ENCODE measurements at regions not wholly inside any gene's neighbourhood (a gene's known extent, or its start where the extent isn't known, plus 50 kb on each side); places are given as distances from the start of the nearest gene placed in this dataset.

DNA sequence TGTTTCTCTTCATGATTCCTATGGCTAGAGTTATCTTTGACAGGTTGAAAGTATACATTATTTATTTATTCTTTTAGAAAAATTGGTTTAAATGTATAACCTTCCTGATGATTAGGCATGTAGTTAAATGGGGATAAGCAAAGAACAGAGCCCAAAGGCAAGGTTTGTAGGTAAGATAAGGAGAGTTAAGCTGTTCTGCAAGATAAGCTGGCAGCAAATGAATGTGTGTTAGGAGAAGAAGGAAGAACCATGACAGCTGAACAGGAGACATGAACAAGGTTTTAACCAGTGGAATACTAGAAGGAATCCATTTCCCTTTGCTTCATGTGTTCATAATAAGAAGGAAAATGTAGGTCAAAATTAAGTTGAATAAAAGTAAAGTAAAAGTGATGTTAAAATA is 1330.1 kb upstream of the USP15 start:
- DNase-seq = no peak

DNA sequence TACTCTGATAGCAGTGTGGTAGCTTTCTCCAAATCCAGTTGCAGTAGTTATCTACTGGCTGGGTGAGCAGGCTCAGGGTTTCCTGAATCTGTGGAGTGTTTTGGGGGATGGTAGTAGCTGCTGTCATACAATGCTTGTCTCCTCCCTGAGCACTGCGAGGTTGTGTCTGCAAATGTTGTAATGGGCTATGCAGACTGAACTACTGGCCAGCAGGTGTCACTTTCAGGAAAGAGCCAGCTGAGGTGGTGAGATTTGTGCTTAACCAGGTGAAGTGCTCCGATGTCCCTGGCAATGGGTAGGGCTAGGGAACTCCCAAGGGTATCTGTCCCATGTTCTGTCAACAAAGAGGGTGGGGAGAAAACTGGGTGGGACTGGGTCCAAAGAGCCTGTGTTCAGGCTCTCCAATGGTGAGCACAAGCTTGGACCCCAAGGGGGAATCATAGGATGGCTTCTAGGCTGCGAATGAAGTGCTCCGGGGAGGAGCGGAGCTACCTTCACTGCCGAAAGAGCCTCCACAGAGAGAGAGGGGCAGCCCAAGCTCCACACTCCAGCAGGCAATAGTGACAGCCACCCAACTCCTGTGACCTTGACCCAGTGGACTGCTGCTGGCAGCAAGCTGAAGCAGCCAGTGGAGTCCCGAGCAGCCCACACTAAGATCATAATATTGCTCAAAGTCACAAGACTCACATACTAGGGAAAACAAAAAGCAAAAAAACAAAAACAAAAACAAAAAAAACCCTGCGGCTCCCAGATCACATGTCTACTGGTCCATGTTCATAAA is 1324.0 kb upstream of the USP15 start:
- DNase-seq = no peak

DNA sequence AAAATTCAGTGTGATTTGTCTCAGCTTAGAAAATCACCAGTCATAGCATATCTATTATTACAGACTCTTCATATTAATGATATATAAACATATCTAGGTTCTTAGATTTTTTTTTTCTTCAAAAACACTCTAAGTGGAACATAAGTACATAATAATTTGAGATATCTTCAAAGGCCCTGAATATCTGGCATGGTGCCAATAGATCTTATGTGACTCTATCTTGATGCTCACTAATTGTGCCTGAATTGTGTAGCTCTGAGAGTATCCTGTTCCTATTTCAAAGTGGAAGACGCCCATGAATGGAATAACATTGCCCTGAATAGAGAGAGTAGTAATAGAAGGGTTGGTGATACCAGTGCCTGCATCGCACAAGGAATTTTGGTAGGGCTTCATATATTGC is 1312.7 kb upstream of the USP15 start:
- no peak for DNase-seq

DNA sequence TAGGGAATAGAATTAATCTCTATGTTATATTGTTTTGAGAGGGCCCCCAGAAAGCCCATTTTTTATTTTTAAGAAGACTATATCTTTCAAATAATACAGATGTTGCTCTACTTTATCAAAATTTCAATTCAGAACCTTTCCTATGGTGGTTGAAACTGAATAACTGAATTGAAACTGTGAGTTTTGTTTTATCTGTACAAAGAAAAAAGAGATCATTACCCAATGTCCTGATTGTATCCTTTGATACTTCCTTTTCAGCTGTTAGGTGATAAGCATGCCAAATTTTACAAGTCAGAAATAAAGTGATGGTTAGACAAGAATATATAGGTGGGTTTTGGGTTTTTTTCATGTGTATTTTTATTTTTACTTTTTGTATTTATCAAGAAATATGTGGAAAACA is 1293.1 kb upstream of the USP15 start:
- no peak for DNase-seq

DNA sequence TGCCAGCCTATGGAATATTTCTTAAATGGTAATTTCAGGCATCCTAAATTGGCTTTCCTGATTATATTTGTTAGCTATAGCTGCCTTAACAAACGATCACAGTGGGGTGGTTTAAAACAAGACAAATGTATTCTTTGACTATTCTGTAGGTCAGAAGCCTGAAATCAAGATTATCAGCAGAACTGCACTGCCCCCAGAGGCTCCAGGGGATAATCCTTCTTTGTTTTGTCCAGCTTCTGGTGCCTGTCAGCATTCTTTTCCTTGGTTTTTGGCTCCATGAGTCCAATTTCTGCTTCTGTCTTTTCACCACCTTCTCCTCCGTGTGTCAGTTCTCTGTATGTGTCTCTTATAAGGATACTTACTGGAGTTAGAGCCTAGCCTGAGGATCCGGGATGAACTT is 1282.2 kb upstream of the USP15 start:
- DNase-seq = no peak

DNA sequence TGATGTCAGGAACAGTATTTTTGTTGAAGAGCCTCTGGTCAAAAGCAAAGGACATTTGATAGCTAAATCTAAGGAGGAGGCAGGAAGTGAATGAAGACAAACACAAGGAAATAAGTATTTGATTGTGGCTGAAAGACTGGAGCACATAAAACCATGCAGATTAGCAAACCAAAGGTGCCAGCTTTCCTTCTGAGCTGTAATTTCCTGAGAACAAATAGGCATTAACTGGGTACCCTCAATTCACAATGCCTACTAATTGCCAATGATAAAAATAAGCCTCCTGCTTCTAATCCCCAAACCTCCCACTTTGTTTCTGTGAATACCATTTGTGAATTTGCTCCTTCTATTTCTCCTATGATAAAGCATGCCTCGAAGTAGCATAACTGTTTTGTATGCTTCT is 1279.6 kb upstream of the USP15 start:
- no peak for DNase-seq

DNA sequence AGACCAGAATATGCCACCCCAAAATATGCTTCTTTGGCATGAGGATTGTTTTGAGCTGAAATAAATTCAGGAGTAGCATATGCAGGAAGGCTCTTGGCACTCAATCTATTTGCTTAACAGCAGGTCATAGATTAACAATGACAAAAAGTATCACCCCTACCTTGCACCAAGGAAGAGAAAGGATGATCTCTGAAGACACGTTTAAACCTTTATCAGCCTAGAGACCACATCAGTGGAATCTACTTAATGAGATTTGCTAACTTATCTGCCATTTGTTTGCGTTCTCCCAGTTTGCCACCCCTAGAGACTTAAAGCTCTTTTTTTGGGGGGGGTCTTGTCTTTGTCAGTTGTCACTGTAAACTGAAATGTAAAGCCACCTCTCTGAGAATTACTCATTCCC is 1278.7 kb upstream of the USP15 start:
- DNase-seq = no peak

DNA sequence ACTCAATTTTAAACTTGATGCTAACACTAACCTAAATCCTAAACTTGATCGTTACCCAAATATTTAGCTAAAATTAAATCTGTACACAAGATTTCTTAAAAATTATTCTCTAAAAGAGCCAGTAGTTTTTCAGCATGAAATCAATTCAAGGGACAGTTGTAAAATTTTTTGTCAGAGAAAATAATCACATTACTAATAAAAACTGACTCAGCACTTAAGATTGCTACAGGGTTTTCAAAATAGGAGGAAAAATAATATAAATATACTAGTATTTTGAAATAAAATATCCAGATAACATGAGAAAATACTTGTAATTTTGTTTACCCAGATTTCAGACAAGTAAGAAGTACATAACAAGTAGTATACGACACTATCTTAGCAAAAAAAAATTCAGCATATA is 1268.1 kb upstream of the USP15 start:
- no peak for DNase-seq

DNA sequence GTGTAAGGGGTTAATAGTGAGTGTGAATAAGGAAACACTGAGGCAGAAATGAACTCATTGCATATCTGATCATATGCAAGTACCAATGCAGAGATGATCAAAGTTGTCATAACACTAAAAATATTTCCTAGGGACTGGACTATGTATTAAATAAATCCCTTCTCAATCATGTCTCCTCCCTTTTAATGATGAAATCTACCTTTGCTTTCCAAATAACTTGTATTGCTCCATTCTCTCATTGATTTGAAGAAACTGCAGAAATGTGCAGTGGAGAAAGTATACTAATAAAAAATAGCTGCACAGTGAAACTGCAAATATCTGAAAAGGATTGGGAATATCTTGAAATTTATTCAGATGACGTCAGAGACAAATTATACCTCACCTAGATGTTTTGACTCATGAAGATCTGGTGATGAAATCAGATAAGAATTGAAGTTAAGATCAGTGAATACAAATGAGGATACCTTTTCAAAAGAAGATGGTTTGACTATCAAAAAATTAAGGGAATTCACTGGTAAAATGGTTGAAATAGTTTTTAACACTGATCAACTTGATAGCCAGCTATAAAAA is 1264.9 kb upstream of the USP15 start:
- no peak for DNase-seq

DNA sequence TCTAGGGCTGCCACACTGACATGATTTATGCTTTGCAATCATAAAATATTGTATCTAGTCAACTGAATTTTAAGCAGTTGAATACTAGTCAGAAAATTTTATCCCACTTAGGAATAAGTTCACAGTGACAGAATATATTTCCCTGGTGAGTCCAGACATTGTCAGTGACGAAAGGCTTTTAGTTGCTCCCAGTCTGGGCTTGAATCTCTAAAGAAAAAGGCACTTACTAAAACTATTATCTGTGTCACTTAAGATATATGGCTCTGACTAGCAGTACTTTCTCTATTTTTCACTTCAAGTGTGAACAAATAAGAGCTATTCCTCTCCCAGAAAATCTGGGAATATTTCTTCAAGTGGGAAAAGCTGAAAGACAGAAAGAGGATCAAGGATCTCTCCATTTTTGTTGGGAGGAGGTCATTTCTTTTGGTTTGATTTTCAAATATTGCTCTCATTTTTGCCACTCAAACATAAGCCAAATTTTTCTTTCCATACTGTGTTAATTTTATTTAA is 1262.3 kb upstream of the USP15 start:
- no peak for DNase-seq

DNA sequence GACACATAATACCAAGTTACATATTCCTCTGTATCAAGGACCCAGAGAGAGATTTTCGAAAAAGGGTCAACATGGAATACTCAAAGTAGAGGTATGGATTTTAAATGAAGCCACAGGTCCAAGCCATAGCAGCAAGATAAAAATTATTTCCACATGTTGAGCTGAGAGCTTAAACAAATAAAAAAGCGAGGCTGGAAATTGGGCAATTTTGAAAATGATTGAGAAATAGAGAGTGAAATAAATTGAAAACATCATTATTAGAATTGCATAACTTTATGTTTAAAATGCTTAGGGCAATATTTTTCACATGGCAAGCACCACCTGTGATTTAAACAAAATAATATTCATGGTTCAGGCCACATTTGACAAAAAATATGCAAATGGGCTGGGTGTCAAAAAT is 1251.0 kb upstream of the USP15 start:
- DNase-seq = no peak

DNA sequence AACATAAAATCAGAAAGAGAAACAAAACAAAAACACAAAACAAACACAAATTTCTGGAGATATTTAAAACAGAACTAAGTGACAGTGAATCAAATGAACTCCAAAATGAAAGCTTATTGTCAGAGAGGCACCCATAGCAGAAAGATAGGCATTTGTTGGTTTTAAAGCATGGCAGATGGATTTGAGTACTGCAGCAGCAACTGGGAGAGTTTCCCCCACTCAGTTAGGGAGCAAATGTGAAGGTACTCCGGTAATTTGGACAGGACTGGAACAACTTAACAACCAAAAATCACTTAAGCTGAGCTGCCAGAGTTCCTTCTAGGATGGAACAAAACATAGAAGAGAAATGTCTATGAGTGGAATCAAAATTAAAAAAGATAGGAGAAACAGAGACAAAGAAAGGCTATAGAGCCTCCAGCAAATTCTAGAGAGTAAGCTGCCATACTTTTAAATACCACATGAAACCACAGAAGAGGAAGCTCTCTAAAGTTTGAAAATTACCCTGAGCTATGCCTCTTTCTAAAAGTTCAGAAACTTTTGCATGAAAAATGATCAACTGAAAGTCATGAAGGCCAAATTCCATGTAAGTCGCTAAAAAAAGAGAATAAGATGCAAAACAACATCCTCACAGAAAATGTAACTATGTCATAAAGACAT is 1248.3 kb upstream of the USP15 start:
- no peak for DNase-seq

DNA sequence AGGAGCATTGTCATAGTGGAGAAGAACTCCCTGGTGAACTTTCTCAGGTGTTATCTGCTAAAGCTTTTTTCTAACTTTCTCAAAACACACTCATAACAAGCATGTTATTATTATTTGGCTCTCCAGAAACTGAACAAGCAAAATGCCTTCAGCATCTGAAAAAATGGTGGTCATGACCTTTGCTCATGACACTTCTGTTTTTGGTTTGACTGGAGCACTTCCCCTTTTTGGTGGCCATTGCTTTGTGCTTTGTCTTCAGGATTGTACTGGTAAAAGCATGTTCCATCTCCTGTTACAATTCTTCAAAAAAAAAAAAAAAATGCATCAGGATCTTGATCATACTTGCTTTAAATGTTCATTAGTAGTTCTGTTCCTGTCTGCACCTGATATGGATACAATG is 1241.6 kb upstream of the USP15 start:
- DNase-seq = no peak

DNA sequence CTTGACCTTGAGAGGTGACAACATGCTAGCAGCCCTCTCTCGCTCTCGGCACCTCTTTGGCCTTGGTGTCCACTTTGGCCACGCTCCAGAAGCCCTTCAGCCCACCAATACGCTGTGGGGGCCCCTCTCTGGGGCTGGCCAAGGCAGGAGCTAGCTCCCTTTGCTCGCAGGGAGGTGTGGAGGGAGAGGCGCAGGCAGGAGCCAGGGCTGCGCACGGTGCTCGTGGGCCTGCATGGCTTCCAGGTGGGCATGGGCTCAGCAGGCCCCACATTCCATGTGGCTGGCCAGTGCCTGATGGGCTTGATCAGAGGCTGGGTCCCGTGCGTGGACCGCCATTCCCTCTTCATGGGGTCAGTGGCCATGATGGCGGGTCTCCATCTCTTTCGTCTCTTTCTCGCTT is 1237.0 kb upstream of the USP15 start:
- DNase-seq = no peak

DNA sequence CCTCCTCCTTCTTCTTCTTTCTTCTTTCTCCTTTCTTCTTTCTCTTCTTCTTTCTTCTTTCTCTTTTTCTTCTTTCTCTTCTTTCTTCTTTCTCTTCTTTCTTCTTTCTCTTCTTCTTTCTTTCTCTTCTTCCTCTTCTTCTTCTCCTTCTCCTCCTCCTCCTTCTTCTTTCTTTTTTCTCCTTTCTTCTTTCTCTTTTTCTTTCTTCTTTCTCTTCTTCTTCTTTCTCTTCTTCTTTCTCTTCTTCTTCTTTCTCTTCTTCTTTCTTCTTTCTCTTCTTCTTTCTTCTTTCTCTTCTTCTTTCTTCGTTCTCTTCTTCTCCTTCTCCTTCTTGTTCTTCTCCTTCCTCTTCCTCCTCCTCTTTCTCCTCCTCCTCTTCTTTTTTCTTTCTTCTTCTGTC is 1230.7 kb upstream of the USP15 start:
- no peak for DNase-seq

DNA sequence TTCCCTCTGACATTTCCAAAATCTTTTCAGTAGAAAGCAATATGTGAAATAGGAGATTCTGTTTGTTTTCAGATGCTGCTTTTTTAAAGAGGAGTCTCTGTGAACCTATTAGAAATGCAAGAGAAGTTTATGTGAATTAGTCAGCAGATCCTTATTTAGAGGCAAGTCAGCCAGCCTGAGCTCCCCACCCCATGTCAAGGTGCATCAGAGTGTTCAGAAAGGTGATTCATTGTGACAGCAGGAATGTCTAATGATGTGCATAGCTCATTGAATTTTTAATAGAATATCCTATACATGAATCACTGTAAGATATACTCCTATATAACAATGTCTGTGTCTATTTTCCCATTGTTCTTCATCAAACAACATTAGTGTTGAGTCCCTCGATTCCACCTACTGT is 1222.4 kb upstream of the USP15 start:
- DNase-seq = no peak

DNA sequence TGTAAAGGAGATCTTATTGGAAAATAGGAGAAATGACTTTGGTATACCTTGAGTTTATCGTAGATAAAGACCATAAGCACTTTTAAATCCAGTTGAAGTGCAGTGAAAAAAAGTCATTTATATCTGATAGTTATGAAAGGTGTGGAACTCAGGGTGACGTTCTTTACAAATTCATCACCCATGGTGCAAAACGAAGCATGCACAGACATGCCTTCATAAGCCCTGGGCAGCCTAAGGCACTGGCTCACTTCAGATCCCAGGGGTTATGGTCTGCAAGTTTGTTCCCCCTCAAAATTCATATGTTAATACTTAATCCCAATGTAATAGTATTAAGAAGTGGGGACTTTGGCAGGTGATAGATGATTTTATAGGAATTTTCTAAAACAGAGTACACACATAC is 1216.4 kb upstream of the USP15 start:
- DNase-seq = no peak

DNA sequence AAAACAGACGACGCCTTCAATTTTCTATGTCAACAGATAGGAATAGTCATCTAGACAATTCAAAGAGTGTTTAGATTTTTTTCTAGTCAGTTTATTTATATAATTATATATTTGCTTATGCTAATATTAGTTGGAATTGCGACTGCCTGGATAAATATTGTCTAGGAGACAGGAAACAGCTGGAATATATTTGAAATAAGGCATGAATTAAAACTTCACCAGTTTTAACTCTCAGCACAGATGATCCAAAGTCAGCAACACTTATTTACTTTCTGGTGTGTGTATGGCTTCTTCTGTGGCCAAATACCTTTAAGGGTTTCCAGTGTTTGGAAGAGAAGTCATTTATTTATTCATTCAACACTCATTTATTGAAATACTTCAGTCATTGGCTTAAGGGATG is 1215.4 kb upstream of the USP15 start:
- no peak for DNase-seq

DNA sequence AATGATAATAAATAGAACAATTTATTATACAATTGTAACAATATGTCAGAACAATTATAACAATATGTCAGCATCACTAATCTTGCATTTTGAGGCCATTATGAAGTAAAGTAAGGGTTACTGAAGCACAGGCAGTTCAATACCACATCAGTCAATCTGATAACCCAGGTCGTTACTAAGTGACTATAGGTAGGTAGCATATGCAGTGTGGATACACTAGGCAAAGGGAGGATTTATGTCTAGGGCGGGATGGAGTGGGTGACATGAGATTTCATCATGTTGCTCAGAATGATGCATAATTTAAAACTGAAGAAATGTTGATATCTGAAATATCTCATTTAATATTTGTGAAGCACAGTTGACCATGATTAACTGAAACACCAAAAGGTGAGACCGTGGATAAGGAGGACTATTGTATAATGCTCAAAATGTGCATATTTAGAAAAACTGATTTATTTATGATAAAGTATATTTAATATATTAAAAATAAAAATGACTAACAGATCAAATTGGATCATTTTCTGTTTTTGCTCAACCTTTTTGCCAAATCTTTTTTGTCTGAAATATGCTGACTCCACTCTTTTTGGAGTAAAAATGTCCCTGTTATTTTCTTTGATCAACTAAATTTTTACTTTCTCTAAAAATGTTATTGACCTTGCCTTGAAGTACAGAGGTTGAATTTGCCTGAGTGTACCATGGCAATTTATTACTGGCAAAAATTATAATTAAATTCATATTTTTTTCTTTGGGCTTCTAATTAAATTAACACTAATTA is 1189.4 kb upstream of the USP15 start:
- DNase-seq = no peak

DNA sequence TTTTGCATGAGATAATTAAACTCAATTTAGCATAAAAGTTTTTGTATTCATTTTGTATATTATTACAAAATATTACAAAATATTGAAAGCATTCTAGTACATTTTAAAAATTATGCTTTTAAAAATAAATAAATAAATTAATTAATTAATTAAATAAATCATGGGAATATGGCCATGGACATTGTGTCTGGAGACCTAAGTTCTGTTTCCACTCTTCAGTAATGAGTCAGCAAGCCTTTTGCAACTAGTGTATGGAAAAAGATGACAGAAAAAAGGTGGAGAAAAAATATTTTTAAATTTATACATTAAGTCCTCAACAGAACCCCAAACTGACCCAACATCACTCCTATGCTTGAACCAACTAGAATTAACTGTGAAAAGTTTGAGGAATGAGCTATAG is 1187.5 kb upstream of the USP15 start:
- no peak for DNase-seq

DNA sequence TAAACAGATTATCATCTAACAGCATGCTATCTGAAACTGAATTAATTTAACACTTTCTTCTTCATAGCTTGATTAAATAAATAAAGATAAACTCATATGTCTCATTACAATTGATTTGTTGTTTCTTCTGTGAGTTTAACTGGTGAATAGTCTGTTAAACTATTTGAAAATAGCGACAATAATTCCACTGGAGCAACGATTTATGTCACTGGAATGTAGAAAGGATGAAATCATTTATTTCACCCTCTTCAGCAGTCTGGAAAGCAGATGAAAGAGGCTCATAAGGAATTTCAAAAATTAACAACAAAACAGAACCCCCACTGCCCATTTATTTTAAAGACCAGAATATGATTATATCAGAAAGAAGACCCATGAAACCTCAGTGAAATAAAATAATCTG is 1165.1 kb upstream of the USP15 start:
- no peak for DNase-seq

DNA sequence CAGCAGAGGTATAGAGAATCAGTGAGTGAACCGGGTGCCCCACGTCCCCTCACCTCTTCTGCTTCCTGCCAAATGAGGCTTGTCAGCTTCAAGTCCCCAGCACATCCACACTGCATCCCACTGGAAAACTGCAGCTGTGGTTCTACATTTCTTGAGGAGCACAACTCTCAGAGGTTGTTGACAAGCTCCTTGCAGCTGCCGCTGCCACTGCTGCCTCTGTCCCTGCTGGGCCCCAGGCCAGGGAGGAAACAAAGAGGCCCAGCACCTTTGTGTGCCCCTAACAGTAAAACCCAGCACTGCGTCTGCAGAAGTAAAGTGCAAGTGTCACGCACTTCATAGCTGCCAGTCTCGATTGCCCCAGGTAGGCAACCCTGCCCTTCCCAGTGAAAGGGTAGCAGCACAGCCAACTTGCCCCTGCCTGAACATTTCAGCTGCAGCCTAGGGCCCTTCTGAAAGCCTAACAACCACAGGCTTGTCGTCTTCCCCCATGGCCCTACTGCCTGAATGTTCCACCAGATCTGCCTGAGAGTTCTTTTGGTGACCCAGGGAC is 1162.1 kb upstream of the USP15 start:
- DNase-seq = no peak

DNA sequence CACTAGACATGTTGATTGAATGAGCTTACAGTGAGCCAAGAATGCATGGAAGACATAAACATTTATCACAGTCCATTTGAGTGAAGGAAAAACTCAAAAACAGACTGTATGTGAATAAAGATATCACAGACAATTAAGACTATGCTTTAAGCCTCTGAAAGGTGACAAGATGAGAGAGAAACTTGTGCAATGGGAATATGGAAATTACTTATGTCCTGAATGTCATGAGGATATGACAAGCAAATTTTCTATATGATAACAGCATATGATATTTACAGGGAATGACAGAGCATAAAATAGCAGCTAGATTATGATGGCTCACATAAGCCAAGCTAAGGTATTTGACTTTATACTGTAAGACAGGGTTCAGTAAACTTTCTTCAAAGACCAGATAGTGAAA is 1153.1 kb upstream of the USP15 start:
- DNase-seq = no peak
